Left lung (tissue), 4 donors: ENCODE measurements at regions not wholly inside any gene's neighbourhood (a gene's known extent, or its start where the extent isn't known, plus 50 kb on each side); places are given as distances from the start of the nearest gene placed in this dataset.
"Not testable (repeated sequence)": the region's sequence is repeated elsewhere in the genome, so short reads cannot be mapped to it uniquely, and the experiment has no call there.

ENCODE experiments used
- ATAC-seq: fragments of 200-7000 bp; cut with Tn5 transposase; one replicate; pipeline ENCODE4 v1.9.1; 2020; ENCODE audit warnings: moderate library complexity
- DNase-seq, 4 donors: peaks; one replicate each; pipeline ENCODE4 v3.0.0-alpha.2; 2013 to 2020
- H3K27ac ChIP-seq, 2 donors: fragments of 200-600 bp; sonication (generic) in 1 of 2; one replicate each; pipeline versions ENCODE4 v1.5.0 to v1.8.0; 2020 to 2021
- H3K27me3 ChIP-seq, 2 donors: fragments of 200-600 bp; sonication (generic) in 1 of 2; one replicate each; pipeline versions ENCODE4 v1.5.0 to v1.8.0; 2020 to 2021
- H3K36me3 ChIP-seq, 2 donors: fragments of 200-600 bp; sonication (generic) in 1 of 2; one replicate each; pipeline versions ENCODE4 v1.5.0 to v1.8.0; 2020 to 2021
- H3K4me1 ChIP-seq, 2 donors: fragments of 200-600 bp; one replicate each; pipeline ENCODE4 v1.8.0; 2021
- H3K4me3 ChIP-seq, 2 donors: fragments of 200-600 bp; sonication (generic) in 1 of 2; one replicate each; pipeline versions ENCODE4 v1.5.0 to v1.8.0; 2020 to 2021; ENCODE audit warnings: mild to moderate bottlenecking in 1 of 2
- H3K9me3 ChIP-seq, 2 donors: fragments of 200-600 bp; sonication (generic) in 1 of 2; one replicate each; pipeline versions ENCODE4 v1.5.0 to v1.8.0; 2020 to 2021
- intact Hi-C, 2 donors: fragments of 100-400 bp; cut with DNase I; formaldehyde crosslinking; loops; one replicate each; pipeline versions ENCODE4 v1.11.2 to v1.14.2; 2022
- TF ChIP-seq, protein P1 (sequence below), 2 donors: fragments of 200-600 bp; sonication (generic) in 1 of 2; IDR thresholded peaks; one replicate each; pipeline versions ENCODE4 v1.5.0 to v1.8.0; 2021; ENCODE audit warnings: antibody characterized with exemption in 2 of 2
- donor health status: DM: no; HTN: yes; CAD: no.
- donor health status: DM: no; HTN: no; CAD: no.

DNA sequence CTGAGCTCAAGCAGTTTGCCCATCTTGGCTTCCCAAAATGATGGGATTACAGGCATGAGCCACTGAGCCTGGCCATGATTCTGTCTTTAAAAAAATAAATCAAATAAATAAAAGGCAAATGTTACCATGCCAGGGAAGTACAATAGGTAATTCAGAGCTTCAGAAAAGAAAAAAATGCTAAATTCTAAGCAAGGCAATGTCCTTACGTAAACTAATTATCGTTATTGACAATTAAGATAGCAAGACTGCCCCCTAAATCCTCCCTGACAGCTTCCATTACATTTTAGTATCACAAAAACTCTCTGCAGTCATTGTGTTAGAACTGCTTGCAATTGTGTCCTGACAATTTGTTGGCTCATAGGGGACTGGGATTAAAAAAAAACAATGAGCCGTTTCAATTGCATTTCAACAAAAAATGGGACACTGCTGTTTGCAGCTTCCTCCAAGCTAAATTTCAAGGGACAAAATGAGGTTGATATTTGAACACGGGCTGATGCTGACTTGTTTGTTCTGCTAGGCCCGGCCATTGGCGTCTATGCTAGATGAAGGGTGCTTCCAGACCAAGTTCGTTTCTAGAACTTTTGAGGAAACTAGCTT, 88.9 kb downstream of the MOGAT1 start:
- H3K4me1 ChIP-seq, result no peaks in the 10 kb centered on the region
- H3K27me3 ChIP-seq, result no peaks in the 10 kb centered on the region
- TF ChIP-seq, protein P1, sequence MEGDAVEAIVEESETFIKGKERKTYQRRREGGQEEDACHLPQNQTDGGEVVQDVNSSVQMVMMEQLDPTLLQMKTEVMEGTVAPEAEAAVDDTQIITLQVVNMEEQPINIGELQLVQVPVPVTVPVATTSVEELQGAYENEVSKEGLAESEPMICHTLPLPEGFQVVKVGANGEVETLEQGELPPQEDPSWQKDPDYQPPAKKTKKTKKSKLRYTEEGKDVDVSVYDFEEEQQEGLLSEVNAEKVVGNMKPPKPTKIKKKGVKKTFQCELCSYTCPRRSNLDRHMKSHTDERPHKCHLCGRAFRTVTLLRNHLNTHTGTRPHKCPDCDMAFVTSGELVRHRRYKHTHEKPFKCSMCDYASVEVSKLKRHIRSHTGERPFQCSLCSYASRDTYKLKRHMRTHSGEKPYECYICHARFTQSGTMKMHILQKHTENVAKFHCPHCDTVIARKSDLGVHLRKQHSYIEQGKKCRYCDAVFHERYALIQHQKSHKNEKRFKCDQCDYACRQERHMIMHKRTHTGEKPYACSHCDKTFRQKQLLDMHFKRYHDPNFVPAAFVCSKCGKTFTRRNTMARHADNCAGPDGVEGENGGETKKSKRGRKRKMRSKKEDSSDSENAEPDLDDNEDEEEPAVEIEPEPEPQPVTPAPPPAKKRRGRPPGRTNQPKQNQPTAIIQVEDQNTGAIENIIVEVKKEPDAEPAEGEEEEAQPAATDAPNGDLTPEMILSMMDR (IDR thresholded peaks at IDR 0.05), result no peak
- ATAC-seq, result no peak
- no peak overlapping the region for H3K4me3 ChIP-seq
- H3K27ac ChIP-seq, result no peak overlapping the region
- no peaks in the 10 kb centered on the region for H3K36me3 ChIP-seq
- no peak for DNase-seq
- intact Hi-C loops, result no loop called here
- H3K9me3 ChIP-seq, result no peaks in the 10 kb centered on the region

DNA sequence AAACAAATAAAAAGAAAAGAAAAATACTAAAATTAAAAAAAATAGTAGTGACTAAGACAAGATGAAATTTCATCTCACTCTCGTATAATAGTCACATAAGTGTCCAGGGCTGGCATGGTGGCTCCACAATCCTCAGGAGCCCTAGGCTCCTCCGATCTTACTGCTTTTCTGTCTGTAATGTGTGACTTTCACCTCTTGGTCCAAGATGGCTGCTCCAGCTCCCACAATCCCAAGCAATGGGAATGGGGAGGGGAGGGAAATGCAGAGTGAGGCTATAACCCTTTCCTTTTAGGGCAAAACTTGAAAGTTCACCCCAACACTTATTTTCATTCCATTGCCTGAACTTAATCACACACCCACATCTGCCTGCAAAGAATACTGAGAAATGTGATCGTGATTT, 90.4 kb downstream of the MOGAT1 start:
- TF ChIP-seq, protein P1 (IDR thresholded peaks at IDR 0.05), result no peak
- Histone ChIP-seq H3K4me3 (no peak overlapping the region), H3K36me3 (no peaks in the 10 kb centered on the region), H3K27me3 (no peaks in the 10 kb centered on the region), H3K4me1 (no peaks in the 10 kb centered on the region), H3K9me3 (no peaks in the 10 kb centered on the region), H3K27ac (no peak overlapping the region)
- intact Hi-C loops, result no loop called here
- ATAC-seq, result no peak
- no peak for DNase-seq

GRCh38 chr2:222762342-222762741, 90.9 kb downstream of the MOGAT1 start:
- DNase-seq (no peak), ATAC-seq (no peak)
- Histone ChIP-seq H3K27ac (no peak overlapping the region), H3K4me1 (no peaks in the 10 kb centered on the region), H3K27me3 (no peaks in the 10 kb centered on the region), H3K36me3 (no peaks in the 10 kb centered on the region), H3K9me3 (no peaks in the 10 kb centered on the region), H3K4me3 (no peak overlapping the region)
- intact Hi-C loops, result no loop called here
- TF ChIP-seq, protein P1 (IDR thresholded peaks at IDR 0.05), result no peak

GRCh38 chr2:222765883-222766282, 94.4 kb downstream of the MOGAT1 start:
- intact Hi-C loops, H3K27ac ChIP-seq, H3K36me3 ChIP-seq, H3K4me3 ChIP-seq, ATAC-seq, H3K9me3 ChIP-seq, DNase-seq, H3K4me1 ChIP-seq, H3K27me3 ChIP-seq: not testable (repeated sequence)

GRCh38 chr2:222768019-222768418, 92.8 kb upstream of the ACSL3 start:
- DNase-seq, H3K27ac ChIP-seq, H3K4me1 ChIP-seq, H3K9me3 ChIP-seq, ATAC-seq, H3K27me3 ChIP-seq, H3K4me3 ChIP-seq, intact Hi-C loops, H3K36me3 ChIP-seq: not testable (repeated sequence)

- ATAC-seq, result no peak
- no peaks in the 10 kb centered on the region for H3K36me3 ChIP-seq
- no peak overlapping the region for H3K4me3 ChIP-seq
- H3K27me3 ChIP-seq, result no peaks in the 10 kb centered on the region
- DNase-seq, result no peak
- intact Hi-C loops, result no loop called here
- H3K4me1 ChIP-seq, result no peaks in the 10 kb centered on the region
- H3K9me3 ChIP-seq, result no peaks in the 10 kb centered on the region
- TF ChIP-seq, protein P1 (IDR thresholded peaks at IDR 0.05), result no peak
- no peak overlapping the region for H3K27ac ChIP-seq
Observed at GRCh38 chr2:222769446-222769845, 91.4 kb upstream of the ACSL3 start.
